HUES6 (cell line): ENCODE measurements at regions not wholly inside any gene's neighbourhood (a gene's known extent, or its start where the extent isn't known, plus 50 kb on each side); places are given as distances from the start of the nearest gene placed in this dataset.

Experiments used
- H3K27ac ChIP-seq: 2 replicates; pipeline ENCODE4 v1.7.0; 2013; ENCODE audit warnings: low read depth, mild to moderate bottlenecking, low read length, inconsistent platforms
- H3K27me3 ChIP-seq: 2 replicates; pipeline ENCODE4 v1.6.1; 2013; ENCODE audit warnings: low read length; ENCODE audit not compliant: control insufficient read depth, insufficient read depth
- H3K36me3 ChIP-seq: 2 replicates; pipeline ENCODE4 v1.6.1; 2013; ENCODE audit warnings: low read length; ENCODE audit not compliant: control insufficient read depth, insufficient read depth
- H3K4me1 ChIP-seq: 2 replicates; pipeline ENCODE4 v1.6.1; 2013; ENCODE audit warnings: low read length; ENCODE audit not compliant: control insufficient read depth, insufficient read depth
- H3K4me3 ChIP-seq: 2 replicates; pipeline ENCODE4 v1.5.1; 2013; ENCODE audit warnings: low read depth, low read length
- H3K9ac ChIP-seq: one replicate; pipeline ENCODE4 v1.6.1; 2013; ENCODE audit warnings: mild to moderate bottlenecking, low read length
- H3K9me3 ChIP-seq: 2 replicates; pipeline ENCODE4 v1.6.1; 2013; ENCODE audit warnings: low read depth, low read length; ENCODE audit not compliant: control insufficient read depth, insufficient read depth

DNA sequence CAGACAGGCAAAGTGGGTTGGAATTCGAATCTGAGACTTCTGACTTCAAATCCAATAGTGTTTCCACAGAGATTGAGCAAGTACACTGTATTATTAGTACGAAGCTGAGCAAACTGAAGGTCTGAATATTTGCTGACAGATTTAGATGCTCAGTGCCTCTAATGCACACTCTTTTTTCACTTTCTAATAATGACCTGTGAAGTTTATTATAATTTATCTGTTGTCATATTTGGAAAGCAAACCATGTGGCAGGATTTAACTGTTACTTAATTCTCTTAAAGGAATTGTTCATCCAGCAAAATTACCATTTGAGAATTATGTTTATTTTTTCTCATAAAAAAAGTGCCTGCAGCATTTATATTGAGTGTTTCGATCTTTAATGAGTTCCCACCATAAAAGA lies 277.3 kb downstream of the DMRT2 start:
- Histone ChIP-seq H3K9ac (no peak overlapping the region), H3K27ac (no peak overlapping the region), H3K36me3 (no peaks in the 10 kb centered on the region), H3K27me3 (peaks cover 3% of the 10 kb centered on the region; the same call in 1 of the 2 replicates), H3K4me3 (no peak overlapping the region), H3K4me1 (no peaks in the 10 kb centered on the region), H3K9me3 (no peaks in the 10 kb centered on the region)

DNA sequence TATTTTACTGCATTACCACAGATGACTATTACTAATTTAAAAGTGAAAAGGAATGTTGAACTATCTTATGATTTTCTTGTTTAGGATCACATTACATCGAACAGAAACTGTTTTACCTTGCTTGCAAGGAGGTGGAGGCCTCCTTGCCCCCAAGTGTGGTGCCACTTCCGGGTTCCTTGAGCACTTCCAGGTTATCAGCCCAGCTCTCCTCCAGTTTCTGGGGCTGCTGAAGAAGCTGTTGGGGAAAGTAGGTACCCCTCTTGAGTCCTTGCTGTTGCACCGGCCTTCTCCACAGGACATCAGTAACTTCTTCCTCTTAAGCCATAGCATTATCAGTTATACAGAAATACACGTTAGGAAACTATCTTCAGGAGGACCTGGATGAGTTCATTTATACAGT lies 278.2 kb downstream of the DMRT2 start:
- H3K27me3 ChIP-seq = peaks cover 3% of the 10 kb centered on the region; the same call in 1 of the 2 replicates
- no peak overlapping the region for H3K27ac ChIP-seq
- no peaks in the 10 kb centered on the region for H3K9me3 ChIP-seq
- H3K36me3 ChIP-seq = no peaks in the 10 kb centered on the region
- H3K9ac ChIP-seq = no peak overlapping the region
- H3K4me1 ChIP-seq = no peaks in the 10 kb centered on the region
- no peak overlapping the region for H3K4me3 ChIP-seq

DNA sequence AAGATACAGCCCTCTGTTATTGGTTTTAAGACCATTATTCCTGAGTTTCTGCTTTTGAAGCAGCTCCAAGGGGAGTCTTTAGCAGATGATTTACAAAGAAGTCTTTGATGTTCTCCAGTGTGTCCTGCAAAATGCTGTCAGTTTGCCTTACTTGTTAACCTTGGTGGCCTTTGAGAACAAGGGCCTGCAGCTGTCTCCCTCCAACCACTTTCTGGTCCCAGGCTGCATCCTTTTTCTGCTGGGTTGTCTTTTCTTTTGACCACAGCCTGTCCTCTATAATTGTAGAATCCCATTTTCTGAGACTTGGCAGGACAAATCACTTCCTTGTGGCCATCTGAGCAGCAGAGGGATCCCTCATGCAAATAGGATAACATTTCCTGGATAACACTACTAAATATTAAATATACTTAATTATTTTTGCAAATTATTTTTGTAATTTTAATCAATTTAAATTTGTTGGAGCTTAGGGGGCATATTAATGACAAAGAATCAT lies 281.4 kb downstream of the DMRT2 start:
- no peaks in the 10 kb centered on the region for H3K4me1 ChIP-seq
- no peak overlapping the region for H3K9ac ChIP-seq
- no peak overlapping the region for H3K4me3 ChIP-seq
- H3K9me3 ChIP-seq = no peaks in the 10 kb centered on the region
- no peak overlapping the region for H3K27ac ChIP-seq
- peaks cover 3% of the 10 kb centered on the region; the same call in 1 of the 2 replicates for H3K27me3 ChIP-seq
- no peaks in the 10 kb centered on the region for H3K36me3 ChIP-seq

DNA sequence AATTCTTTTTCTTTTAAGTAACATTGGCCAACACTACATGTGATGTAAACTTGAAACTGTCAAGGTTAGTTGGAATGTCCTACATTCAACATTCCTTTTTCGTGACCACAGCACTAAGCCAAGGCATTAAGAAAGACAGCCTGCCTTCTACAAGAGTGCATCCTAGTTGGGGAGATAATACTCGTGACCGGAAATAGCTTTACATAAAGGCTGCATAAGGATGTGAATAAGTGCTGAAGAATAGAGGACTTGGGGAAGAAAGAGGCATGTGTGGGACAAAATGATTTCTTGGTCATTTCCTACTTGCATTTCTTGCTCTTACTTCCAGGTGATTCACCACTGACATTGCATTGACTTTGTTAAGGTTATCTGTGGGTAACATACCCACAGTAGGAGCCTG lies 282.0 kb downstream of the DMRT2 start:
- Histone ChIP-seq H3K36me3 (no peaks in the 10 kb centered on the region), H3K27ac (no peak overlapping the region), H3K9me3 (no peaks in the 10 kb centered on the region), H3K9ac (no peak overlapping the region), H3K4me3 (no peak overlapping the region), H3K27me3 (peaks cover 3% of the 10 kb centered on the region; the same call in 1 of the 2 replicates), H3K4me1 (no peaks in the 10 kb centered on the region)

DNA sequence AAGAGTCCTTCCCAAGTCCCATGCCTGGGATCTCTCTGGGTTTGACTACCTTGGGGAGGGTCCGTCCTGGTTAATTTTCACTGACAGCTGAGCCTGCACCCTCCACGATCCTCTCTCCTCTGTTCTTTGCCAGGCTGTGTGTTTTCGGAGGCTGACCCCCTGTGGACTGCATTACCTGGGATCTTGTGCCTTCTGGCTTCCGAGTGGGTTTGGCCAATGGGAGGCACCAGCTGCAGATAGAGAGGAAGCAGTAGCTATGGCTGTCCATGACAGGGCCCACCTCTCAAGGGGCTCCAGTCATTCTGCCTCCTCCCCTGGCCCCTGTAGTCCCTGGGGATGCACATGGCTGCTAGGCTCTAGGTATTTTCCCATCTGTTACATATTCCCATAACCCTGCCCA lies 285.0 kb downstream of the DMRT2 start:
- Histone ChIP-seq H3K4me1 (no peaks in the 10 kb centered on the region), H3K4me3 (no peak overlapping the region), H3K9me3 (no peaks in the 10 kb centered on the region), H3K27ac (no peak overlapping the region), H3K9ac (no peak overlapping the region), H3K27me3 (no peaks in the 10 kb centered on the region), H3K36me3 (no peaks in the 10 kb centered on the region)

DNA sequence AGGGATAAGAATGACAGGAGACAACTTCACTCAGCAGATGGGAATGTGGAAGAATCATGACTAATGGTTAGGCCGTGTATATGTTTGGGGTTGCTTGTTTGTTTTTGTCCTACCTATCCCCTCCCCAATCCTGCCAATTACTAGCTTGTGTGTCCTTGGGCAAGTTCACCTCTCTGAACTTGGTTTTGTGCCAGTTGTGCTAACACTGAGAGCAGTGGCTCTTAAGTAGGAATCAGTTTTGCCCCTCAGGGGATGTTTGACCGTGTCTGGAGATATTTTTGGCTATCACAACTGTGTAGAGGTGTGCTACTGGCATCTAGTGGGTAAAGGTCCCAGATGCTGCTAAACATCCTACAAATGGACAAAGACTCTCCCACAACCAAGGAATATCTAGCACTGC lies 287.0 kb downstream of the DMRT2 start:
- Histone ChIP-seq H3K4me3 (no peak overlapping the region), H3K4me1 (no peaks in the 10 kb centered on the region), H3K36me3 (no peaks in the 10 kb centered on the region), H3K27ac (no peak overlapping the region), H3K27me3 (no peaks in the 10 kb centered on the region), H3K9me3 (no peaks in the 10 kb centered on the region), H3K9ac (no peak overlapping the region)

DNA sequence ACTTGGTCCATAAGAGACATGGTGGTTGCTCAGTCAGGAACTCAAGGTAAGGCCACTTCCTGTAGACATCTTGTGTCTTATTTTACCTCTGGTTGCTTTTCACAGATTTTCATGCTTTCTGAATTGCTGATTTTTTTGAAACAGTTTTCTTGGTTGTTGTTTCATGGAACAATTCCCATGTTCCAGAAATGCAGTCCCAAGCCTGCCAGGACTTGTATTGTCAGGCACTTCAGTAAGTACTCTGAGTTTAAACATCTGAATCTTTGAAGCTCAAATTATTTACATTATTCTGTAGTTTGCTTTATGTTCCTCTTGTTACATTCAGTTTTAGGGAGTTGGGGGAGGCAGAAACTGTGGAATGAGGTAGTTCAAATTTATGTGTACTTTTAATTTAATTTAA lies 290.2 kb downstream of the DMRT2 start:
- H3K9ac ChIP-seq = no peak overlapping the region
- no peaks in the 10 kb centered on the region for H3K4me1 ChIP-seq
- no peaks in the 10 kb centered on the region for H3K27me3 ChIP-seq
- H3K4me3 ChIP-seq = no peak overlapping the region
- H3K27ac ChIP-seq = no peak overlapping the region
- no peaks in the 10 kb centered on the region for H3K9me3 ChIP-seq
- H3K36me3 ChIP-seq = no peaks in the 10 kb centered on the region

DNA sequence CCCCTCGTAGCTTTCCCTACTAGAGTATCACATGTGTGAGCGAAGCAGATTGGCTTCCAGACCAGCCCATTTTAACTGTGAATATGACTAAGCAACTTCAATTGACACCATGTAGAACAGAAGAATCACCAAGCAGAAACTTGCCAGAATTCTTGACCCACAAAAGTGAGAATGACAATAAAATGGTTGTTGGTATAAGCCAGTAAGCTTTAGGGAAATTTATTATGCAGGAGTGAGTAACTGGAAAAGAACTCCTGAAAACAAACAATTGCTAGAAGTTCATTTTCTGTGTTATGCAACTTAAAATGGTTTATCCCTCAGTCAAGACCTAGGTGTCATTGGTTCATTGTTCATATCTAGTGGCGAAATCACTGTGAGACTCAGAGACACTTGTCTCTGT lies 303.1 kb downstream of the DMRT2 start:
- H3K27me3 ChIP-seq = no peaks in the 10 kb centered on the region
- H3K27ac ChIP-seq = no peak overlapping the region
- no peaks in the 10 kb centered on the region for H3K9me3 ChIP-seq
- H3K9ac ChIP-seq = no peak overlapping the region
- H3K36me3 ChIP-seq = no peaks in the 10 kb centered on the region
- H3K4me3 ChIP-seq = no peak overlapping the region
- no peaks in the 10 kb centered on the region for H3K4me1 ChIP-seq

DNA sequence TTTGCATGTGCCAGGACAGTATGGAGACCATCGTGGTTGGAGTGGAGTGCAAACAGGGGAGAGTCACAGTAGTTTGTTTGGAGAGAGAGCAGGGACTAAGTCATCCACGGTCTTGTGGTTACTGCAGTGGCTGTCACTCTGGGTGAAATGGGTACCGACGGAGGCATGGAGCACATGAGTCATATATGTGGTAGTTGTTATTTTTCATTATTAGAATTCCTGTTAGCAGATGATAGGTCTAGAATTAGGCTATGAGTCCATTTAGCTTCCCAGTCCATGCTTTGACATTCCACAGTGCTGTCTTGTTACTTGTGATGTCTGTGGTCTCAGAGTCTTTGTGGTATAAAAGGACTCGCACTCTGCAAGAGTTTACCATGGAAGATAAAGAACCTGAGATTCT lies 303.9 kb downstream of the DMRT2 start:
- Histone ChIP-seq H3K4me3 (no peak overlapping the region), H3K9me3 (no peaks in the 10 kb centered on the region), H3K36me3 (no peaks in the 10 kb centered on the region), H3K27me3 (no peaks in the 10 kb centered on the region), H3K27ac (no peak overlapping the region), H3K4me1 (no peaks in the 10 kb centered on the region), H3K9ac (no peak overlapping the region)

DNA sequence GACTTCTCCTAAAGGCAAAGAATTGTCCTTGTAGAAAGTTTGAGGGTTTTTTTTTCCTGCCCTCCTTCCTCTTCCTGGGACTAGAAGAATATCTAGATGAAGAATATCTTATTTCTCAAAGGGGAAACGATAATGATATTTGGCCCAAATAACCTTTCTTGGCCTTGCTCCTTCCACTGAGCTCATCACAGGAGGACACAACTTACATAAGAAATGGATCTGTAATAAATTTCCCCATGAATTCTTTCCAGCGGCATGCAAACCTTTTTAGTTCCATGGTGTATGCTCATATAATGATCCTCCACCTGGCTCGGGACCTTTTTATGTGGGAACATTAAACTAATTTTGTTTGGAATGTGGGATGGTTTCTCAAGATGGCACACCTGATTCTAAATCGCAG lies 304.4 kb downstream of the DMRT2 start:
- H3K4me3 ChIP-seq = no peak overlapping the region
- H3K9me3 ChIP-seq = no peaks in the 10 kb centered on the region
- no peak overlapping the region for H3K9ac ChIP-seq
- H3K27ac ChIP-seq = no peak overlapping the region
- no peaks in the 10 kb centered on the region for H3K27me3 ChIP-seq
- no peaks in the 10 kb centered on the region for H3K4me1 ChIP-seq
- no peaks in the 10 kb centered on the region for H3K36me3 ChIP-seq

DNA sequence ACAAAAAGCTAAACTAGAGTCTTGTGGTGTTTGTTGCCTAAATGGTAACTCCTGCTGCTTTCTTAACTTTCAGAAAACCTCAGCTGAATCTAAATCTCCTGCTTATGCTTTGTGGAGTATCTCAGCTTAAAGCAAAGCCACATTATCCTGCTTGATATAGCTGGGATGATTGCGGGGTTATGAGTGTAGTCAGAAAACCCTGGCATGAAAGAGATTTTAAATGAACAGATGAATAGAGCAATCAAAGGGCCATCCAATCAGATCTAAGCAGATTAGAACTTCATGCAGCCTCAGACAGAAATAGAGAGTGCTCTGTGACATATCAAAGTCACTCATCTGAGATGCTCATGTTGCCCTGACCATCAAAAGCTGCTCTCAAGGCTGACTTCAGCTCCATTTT lies 305.5 kb downstream of the DMRT2 start:
- no peaks in the 10 kb centered on the region for H3K9me3 ChIP-seq

DNA sequence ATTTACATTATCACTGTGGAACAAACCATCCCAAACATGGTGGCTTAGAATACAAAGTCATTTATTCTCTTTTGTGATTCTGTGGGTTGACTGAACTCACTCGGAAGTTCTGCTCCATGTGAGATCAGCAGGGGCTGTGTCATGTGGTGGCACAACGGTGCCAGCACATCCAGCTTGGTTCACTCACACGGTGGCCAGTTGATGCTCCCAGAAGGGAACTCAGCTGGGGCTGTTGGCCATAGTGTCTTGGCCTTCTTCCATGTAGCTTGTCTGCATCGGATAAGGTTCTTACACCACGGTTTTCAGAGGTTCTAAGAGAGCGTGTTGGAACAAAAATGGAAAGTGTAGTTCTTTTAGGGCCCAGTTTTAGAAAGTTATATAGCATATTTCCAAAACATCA lies 312.7 kb downstream of the DMRT2 start:
- no peak overlapping the region for H3K9ac ChIP-seq
- H3K4me1 ChIP-seq = no peaks in the 10 kb centered on the region
- no peak overlapping the region for H3K27ac ChIP-seq
- H3K36me3 ChIP-seq = no peaks in the 10 kb centered on the region
- H3K9me3 ChIP-seq = no peaks in the 10 kb centered on the region
- no peak overlapping the region for H3K4me3 ChIP-seq
- no peaks in the 10 kb centered on the region; the same call in 1 of the 2 replicates for H3K27me3 ChIP-seq

More for the DNA sequence above, 305.5 kb downstream of the DMRT2 start:
- Histone ChIP-seq H3K4me3 (no peak overlapping the region), H3K36me3 (no peaks in the 10 kb centered on the region), H3K27ac (no peak overlapping the region), H3K4me1 (no peaks in the 10 kb centered on the region), H3K27me3 (no peaks in the 10 kb centered on the region), H3K9ac (no peak overlapping the region)
